ENCODE measurements at regions not wholly inside any gene's neighbourhood (a gene's known extent, or its start where the extent isn't known, plus 50 kb on each side); places are given as distances from the start of the nearest gene placed in this dataset.

GRCh38 chr9:708182-708550, 133.3 kb upstream of the DMRT1 start:
- no peak for TF ChIP-seq CTCF (conservative IDR thresholded peaks at IDR 0.05 in 1 of 2, IDR thresholded peaks at IDR 0.05 in 1 of 2; ENCODE audit: low read depth in 1 of 2, low read length in 2 of 2)
- TF ChIP-seq EZH2 (IDR thresholded peaks at IDR 0.05; ENCODE audit: low read length, missing control alignments): no peak

Data from fibroblast of lung (primary cell).